H9 (cell line): ENCODE measurements at regions not wholly inside any gene's neighbourhood (a gene's known extent, or its start where the extent isn't known, plus 50 kb on each side); places are given as distances from the start of the nearest gene placed in this dataset.

Experiments
- DNase-seq: peaks from one replicate; pipeline ENCODE4 v3.0.0-alpha.2; 2017
- H2AFZ ChIP-seq: one replicate; pipeline ENCODE4 v1.6.1; 2013; ENCODE audit warnings: mild to moderate bottlenecking, low read length, control low read depth, moderate library complexity
- H2AK5ac ChIP-seq: 2 replicates; pipeline ENCODE4 v1.6.1; 2013; ENCODE audit warnings: low read length, control low read depth, mixed read lengths; ENCODE audit not compliant: insufficient read length
- H2BK120ac ChIP-seq: one replicate; pipeline ENCODE4 v1.6.1; 2013; ENCODE audit warnings: low read depth, mild to moderate bottlenecking, low read length, control low read depth, inconsistent platforms; ENCODE audit not compliant: poor library complexity, severe bottlenecking
- H2BK12ac ChIP-seq: 2 replicates; pipeline ENCODE4 v1.6.1; 2013; ENCODE audit warnings: low read length, control low read depth, mixed read lengths, low read depth; ENCODE audit not compliant: insufficient read length
- H2BK15ac ChIP-seq: 2 replicates; pipeline ENCODE4 v1.6.1; 2013; ENCODE audit warnings: low read depth, low read length, control low read depth
- H2BK20ac ChIP-seq: one replicate; pipeline ENCODE4 v1.6.1; 2013; ENCODE audit warnings: low read depth, mild to moderate bottlenecking, low read length, control low read depth, inconsistent platforms; ENCODE audit not compliant: poor library complexity, severe bottlenecking
- H2BK5ac ChIP-seq: 2 replicates; pipeline ENCODE4 v1.6.1; 2013; ENCODE audit warnings: low read length, control low read depth, mixed read lengths; ENCODE audit not compliant: insufficient read length
- H3K14ac ChIP-seq: 2 replicates; pipeline ENCODE4 v1.6.1; 2013; ENCODE audit warnings: low read length, control low read depth; ENCODE audit not compliant: insufficient read depth
- H3K18ac ChIP-seq: 2 replicates; pipeline ENCODE4 v1.6.1; 2013; ENCODE audit warnings: low read depth, mild to moderate bottlenecking, mixed read lengths, low read length, control low read depth; ENCODE audit not compliant: insufficient read length
- H3K23ac ChIP-seq: 2 replicates; pipeline ENCODE4 v1.6.1; 2013; ENCODE audit warnings: low read length, control low read depth, mixed read lengths, low read depth; ENCODE audit not compliant: insufficient read length
- H3K23me2 ChIP-seq: 2 replicates; pipeline ENCODE4 v1.6.1; 2013; ENCODE audit warnings: low read depth, mild to moderate bottlenecking, mixed read lengths, low read length, control low read depth; ENCODE audit not compliant: insufficient read length, poor library complexity, severe bottlenecking
- H3K27ac ChIP-seq: 2 replicates; pipeline ENCODE4 v1.5.1; 2013; ENCODE audit warnings: low read length, control low read depth, mixed read lengths, low read depth; ENCODE audit not compliant: insufficient read length
- H3K27me3 ChIP-seq: 2 replicates; pipeline ENCODE4 v1.6.1; 2013; ENCODE audit warnings: low read length, control low read depth, inconsistent platforms; ENCODE audit not compliant: insufficient read depth
- H3K4ac ChIP-seq: 2 replicates; pipeline ENCODE4 v1.6.1; 2013; ENCODE audit warnings: low read depth, mild to moderate bottlenecking, control low read depth, inconsistent platforms, low read length, moderate library complexity
- H3K4me1 ChIP-seq: 2 replicates; pipeline ENCODE4 v1.6.1; 2013; ENCODE audit warnings: low read length, control low read depth, inconsistent platforms; ENCODE audit not compliant: insufficient read depth
- H3K4me2 ChIP-seq: 2 replicates; pipeline ENCODE4 v1.6.1; 2013; ENCODE audit warnings: low read length, control low read depth, mixed read lengths; ENCODE audit not compliant: insufficient read length, insufficient read depth
- H3K56ac ChIP-seq: 2 replicates; pipeline ENCODE4 v1.6.1; 2013; ENCODE audit warnings: low read depth, mild to moderate bottlenecking, mixed read lengths, low read length, control low read depth; ENCODE audit not compliant: insufficient read length
- H3K79me1 ChIP-seq: 2 replicates; pipeline ENCODE4 v1.6.1; 2013; ENCODE audit warnings: low read depth, mild to moderate bottlenecking, moderate library complexity, low read length, control low read depth, inconsistent platforms; ENCODE audit not compliant: insufficient read depth, poor library complexity, severe bottlenecking
- H3K79me2 ChIP-seq: 2 replicates; pipeline ENCODE4 v1.6.1; 2013; ENCODE audit warnings: low read length, control low read depth, inconsistent platforms; ENCODE audit not compliant: insufficient read depth
- H3K9ac ChIP-seq: 2 replicates; pipeline ENCODE4 v1.6.1; 2013; ENCODE audit warnings: low read length, control low read depth, mixed read lengths; ENCODE audit not compliant: insufficient read length; ENCODE audit errors: extremely low read depth
- H3K9me3 ChIP-seq: one replicate; pipeline ENCODE4 v1.6.1; 2013; ENCODE audit warnings: low read depth, low read length, inconsistent platforms; ENCODE audit not compliant: control insufficient read depth
- H3T11ph ChIP-seq: one replicate; pipeline ENCODE4 v1.6.1; 2013; ENCODE audit warnings: mild to moderate bottlenecking, low read length, control low read depth, inconsistent platforms
- H4K20me1 ChIP-seq: one replicate; pipeline ENCODE4 v1.6.1; 2013; ENCODE audit not compliant: control insufficient read depth, insufficient read length, insufficient read depth
- H4K5ac ChIP-seq: 2 replicates; pipeline ENCODE4 v1.6.1; 2013; ENCODE audit warnings: low read depth, mild to moderate bottlenecking, mixed read lengths, low read length, control low read depth; ENCODE audit not compliant: insufficient read length
- H4K8ac ChIP-seq: replicated peaks from 2 replicates; pipeline ENCODE4 v1.6.1; 2013; ENCODE audit warnings: low read length, control low read depth, mixed read lengths, low read depth; ENCODE audit not compliant: insufficient read length
- H4K91ac ChIP-seq: 2 replicates; pipeline ENCODE4 v1.6.1; 2013; ENCODE audit warnings: low read depth, mild to moderate bottlenecking, moderate library complexity, mixed read lengths, low read length, control low read depth; ENCODE audit not compliant: insufficient read length
- H3K27ac Mint-ChIP-seq, 3 experiments: 2 replicates in 2 of 3; 3 replicates in 1 of 3; pipeline ENCODE4 v1.8.0; 2020 to 2021; ENCODE audit warnings: mixed read lengths in 3 of 3, mild to moderate bottlenecking in 1 of 3, moderate library complexity in 1 of 3
- H3K27me3 Mint-ChIP-seq: 2 replicates; pipeline ENCODE4 v1.8.0; 2021; ENCODE audit warnings: low read depth, mild to moderate bottlenecking, moderate library complexity, mixed read lengths
- H3K36me3 Mint-ChIP-seq, 3 experiments: 2 replicates in 2 of 3; 3 replicates in 1 of 3; pipeline ENCODE4 v1.8.0; 2020 to 2021; ENCODE audit warnings: low read depth in 3 of 3, mixed read lengths in 3 of 3; ENCODE audit not compliant: insufficient read depth in 1 of 3
- H3K4me1 Mint-ChIP-seq, 2 experiments: 2 replicates each; pipeline ENCODE4 v1.8.0; 2020; ENCODE audit warnings: mixed read lengths in 2 of 2
- H3K4me3 Mint-ChIP-seq, 2 experiments: 2 replicates in 1 of 2; 3 replicates in 1 of 2; pipeline ENCODE4 v1.8.0; 2020 to 2021; ENCODE audit warnings: mild to moderate bottlenecking in 2 of 2, mixed read lengths in 2 of 2, moderate library complexity in 1 of 2
- H3K9me3 Mint-ChIP-seq, 2 experiments: 2 replicates in 1 of 2; 3 replicates in 1 of 2; pipeline ENCODE4 v1.8.0; 2020; ENCODE audit warnings: mild to moderate bottlenecking in 2 of 2, mixed read lengths in 2 of 2, moderate library complexity in 1 of 2
- CTCF ChIP-seq: fragments of 200-600 bp; sonication (generic); conservative IDR thresholded peaks from 3 replicates; pipeline ENCODE4 v1.8.0; 2021; ENCODE audit warnings: antibody characterized with exemption, mild to moderate bottlenecking
- WGBS: extraction: QIAGEN DNeasy Blood & Tissue Kit; methylation state at CpG from one replicate; pipeline ENCODE4 v1.1.7; 2013; ENCODE audit warnings: missing lambda C conversion rate, low lambda C conversion rate, mixed read lengths; ENCODE audit not compliant: insufficient read length; ENCODE audit errors: extremely low coverage; 5-methylcytosine and 5-hydroxymethylcytosine counted together

DNA sequence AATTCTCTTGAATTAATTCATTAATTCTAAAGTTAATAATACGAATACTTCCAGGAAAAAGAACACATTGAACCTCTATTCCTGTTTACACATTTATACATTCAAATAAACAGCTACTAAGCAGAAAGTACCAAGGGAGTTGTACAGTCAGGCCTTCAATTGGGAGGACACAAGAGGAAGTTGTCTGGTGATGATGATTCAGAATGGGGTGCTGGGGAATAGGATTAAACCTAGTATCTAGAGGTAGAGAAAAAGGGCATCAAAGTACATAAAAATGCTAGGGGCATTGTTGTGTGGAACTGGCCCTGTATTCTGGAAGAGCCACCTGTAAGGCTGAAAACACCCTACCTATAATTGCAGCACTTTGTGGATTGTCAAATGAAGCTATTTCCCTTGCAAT lies 71.7 kb upstream of the MROH9 start:
- Histone ChIP-seq H2AK5ac (no peak overlapping the region), H2BK5ac (no peak overlapping the region), H3K27ac (no peak overlapping the region), H4K20me1 (no peaks in the 10 kb centered on the region), H3K9me3 (no peaks in the 10 kb centered on the region), H4K8ac (no peak overlapping the region), H3K14ac (no peak overlapping the region), H3T11ph (no peak overlapping the region), H2BK20ac (no peak overlapping the region), H4K5ac (no peak overlapping the region), H3K4me2 (no peak overlapping the region), H2BK12ac (no peak overlapping the region), H3K79me1 (no peaks in the 10 kb centered on the region), H2BK120ac (no peak overlapping the region), H3K23ac (no peak overlapping the region), H2BK15ac (no peak overlapping the region), H3K4me1 (no peaks in the 10 kb centered on the region), H3K27me3 (no peaks in the 10 kb centered on the region), H3K9ac (no peak overlapping the region), H3K79me2 (no peaks in the 10 kb centered on the region), H4K91ac (no peak overlapping the region), H3K18ac (no peak overlapping the region), H2AFZ (no peak overlapping the region), H3K23me2 (no peaks in the 10 kb centered on the region), H3K4ac (no peak overlapping the region), H3K56ac (no peak overlapping the region)
- no peaks in the 10 kb centered on the region for H3K4me1 Mint-ChIP-seq
- no peaks in the 10 kb centered on the region for H3K36me3 Mint-ChIP-seq
- no peak overlapping the region for H3K4me3 Mint-ChIP-seq
- no peak for DNase-seq
- H3K9me3 Mint-ChIP-seq = no peaks in the 10 kb centered on the region
- TF ChIP-seq CTCF = no peak
- WGBS = no CpG with 5 or more reads among the region's 1 CpG
- no peaks in the 10 kb centered on the region; the same call in none of the 2 replicates for H3K27me3 Mint-ChIP-seq
- H3K27ac Mint-ChIP-seq = no peak overlapping the region
